ENCODE measurements at regions not wholly inside any gene's neighbourhood (a gene's known extent, or its start where the extent isn't known, plus 50 kb on each side); places are given as distances from the start of the nearest gene placed in this dataset.

GRCh38 chr12:90342081-90342480, 612.9 kb downstream of the CCER1 start:
- no peak for DNase-seq
- Histone ChIP-seq H3K9me3 (replicated peaks) (no peaks in the 10 kb centered on the region), H3K27me3 (ENCODE audit: low read depth) (no peaks in the 10 kb centered on the region), H3K4me3 (no peak overlapping the region), H3K4me1 (no peaks in the 10 kb centered on the region), H3K36me3 (no peaks in the 10 kb centered on the region), H3K27ac (replicated peaks) (no peak overlapping the region)
- intact Hi-C loops (cut with micrococcal nuclease), result no loop called here
- TF ChIP-seq CTCF (IDR thresholded peaks at IDR 0.05; ENCODE audit: borderline replicate concordance), result no peak

- intact Hi-C loops (cut with micrococcal nuclease), result no loop called here
- Histone ChIP-seq H3K27ac (replicated peaks) (no peak overlapping the region), H3K4me1 (no peaks in the 10 kb centered on the region), H3K9me3 (replicated peaks) (no peaks in the 10 kb centered on the region), H3K4me3 (no peak overlapping the region), H3K36me3 (no peaks in the 10 kb centered on the region), H3K27me3 (ENCODE audit: low read depth) (no peaks in the 10 kb centered on the region)
- no peak for TF ChIP-seq CTCF (IDR thresholded peaks at IDR 0.05; ENCODE audit: borderline replicate concordance)
- no peak for DNase-seq
Measured at GRCh38 chr12:90339837-90340236, 615.1 kb downstream of the CCER1 start.

GRCh38 chr12:90338365-90338764, 616.6 kb downstream of the CCER1 start:
- DNase-seq, result no peak
- intact Hi-C loops (cut with micrococcal nuclease), result no loop called here
- Histone ChIP-seq H3K27ac (replicated peaks) (no peak overlapping the region), H3K9me3 (replicated peaks) (no peaks in the 10 kb centered on the region), H3K27me3 (ENCODE audit: low read depth) (no peaks in the 10 kb centered on the region), H3K4me1 (no peaks in the 10 kb centered on the region), H3K36me3 (no peaks in the 10 kb centered on the region), H3K4me3 (no peak overlapping the region)
- TF ChIP-seq CTCF (IDR thresholded peaks at IDR 0.05; ENCODE audit: borderline replicate concordance), result no peak

GRCh38 chr12:90337018-90337417, 618.0 kb downstream of the CCER1 start:
- Histone ChIP-seq H3K4me3 (no peak overlapping the region), H3K36me3 (no peaks in the 10 kb centered on the region), H3K27me3 (ENCODE audit: low read depth) (no peaks in the 10 kb centered on the region), H3K9me3 (replicated peaks) (no peaks in the 10 kb centered on the region), H3K4me1 (no peaks in the 10 kb centered on the region), H3K27ac (replicated peaks) (no peak overlapping the region)
- DNase-seq, result no peak
- intact Hi-C loops (cut with micrococcal nuclease), result no loop called here
- no peak for TF ChIP-seq CTCF (IDR thresholded peaks at IDR 0.05; ENCODE audit: borderline replicate concordance)

GRCh38 chr12:90335566-90335965, 619.4 kb downstream of the CCER1 start:
- Histone ChIP-seq H3K27ac (replicated peaks) (no peak overlapping the region), H3K4me3 (no peak overlapping the region), H3K36me3 (no peaks in the 10 kb centered on the region), H3K27me3 (ENCODE audit: low read depth) (no peaks in the 10 kb centered on the region), H3K9me3 (replicated peaks) (no peaks in the 10 kb centered on the region), H3K4me1 (no peaks in the 10 kb centered on the region)
- intact Hi-C loops (cut with micrococcal nuclease), result no loop called here
- TF ChIP-seq CTCF (IDR thresholded peaks at IDR 0.05; ENCODE audit: borderline replicate concordance), result no peak
- no peak for DNase-seq

- no peak overlapping the region for H3K4me3 ChIP-seq
- no peak for TF ChIP-seq CTCF (IDR thresholded peaks at IDR 0.05; ENCODE audit: borderline replicate concordance)
- no peaks in the 10 kb centered on the region for H3K27me3 ChIP-seq (ENCODE audit: low read depth)
- no peak for DNase-seq
- H3K27ac ChIP-seq (replicated peaks), result no peak overlapping the region
- no peaks in the 10 kb centered on the region for H3K9me3 ChIP-seq (replicated peaks)
- no peaks in the 10 kb centered on the region for H3K4me1 ChIP-seq
- intact Hi-C loops (cut with micrococcal nuclease), result no loop called here
- H3K36me3 ChIP-seq, result no peaks in the 10 kb centered on the region
Measured at GRCh38 chr12:90333939-90334338, 621.0 kb downstream of the CCER1 start.

Measured in left ventricle myocardium inferior (tissue), 1 donor.